ENCODE measurements at regions not wholly inside any gene's neighbourhood (a gene's known extent, or its start where the extent isn't known, plus 50 kb on each side); places are given as distances from the start of the nearest gene placed in this dataset.

DNA sequence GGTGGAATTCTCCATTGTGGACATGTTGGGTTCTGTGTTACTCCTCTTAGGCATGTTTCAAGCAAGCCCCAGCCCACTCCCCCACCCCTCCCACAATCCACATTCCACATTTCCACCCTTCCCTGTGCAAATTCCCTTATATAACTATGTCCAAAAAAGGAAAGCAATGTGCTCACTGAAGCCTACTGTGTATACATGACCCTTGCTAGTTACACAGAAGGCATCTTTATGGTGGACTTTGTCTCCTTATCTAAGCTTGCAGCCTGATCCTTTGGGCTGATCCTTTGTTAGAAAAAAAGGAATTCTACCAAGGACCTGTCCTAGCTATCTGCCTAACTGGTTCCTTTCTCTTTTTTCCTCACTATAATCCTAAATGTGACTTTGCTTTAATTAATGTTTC, 796.8 kb downstream of the NLGN4X start:
- Histone ChIP-seq H4K20me1 (ENCODE audit: insufficient read depth, low read length) (no peaks in the 10 kb centered on the region), H3K36me3 (ENCODE audit: insufficient read depth, low read length) (no peaks in the 10 kb centered on the region)
- TF ChIP-seq, protein P1, sequence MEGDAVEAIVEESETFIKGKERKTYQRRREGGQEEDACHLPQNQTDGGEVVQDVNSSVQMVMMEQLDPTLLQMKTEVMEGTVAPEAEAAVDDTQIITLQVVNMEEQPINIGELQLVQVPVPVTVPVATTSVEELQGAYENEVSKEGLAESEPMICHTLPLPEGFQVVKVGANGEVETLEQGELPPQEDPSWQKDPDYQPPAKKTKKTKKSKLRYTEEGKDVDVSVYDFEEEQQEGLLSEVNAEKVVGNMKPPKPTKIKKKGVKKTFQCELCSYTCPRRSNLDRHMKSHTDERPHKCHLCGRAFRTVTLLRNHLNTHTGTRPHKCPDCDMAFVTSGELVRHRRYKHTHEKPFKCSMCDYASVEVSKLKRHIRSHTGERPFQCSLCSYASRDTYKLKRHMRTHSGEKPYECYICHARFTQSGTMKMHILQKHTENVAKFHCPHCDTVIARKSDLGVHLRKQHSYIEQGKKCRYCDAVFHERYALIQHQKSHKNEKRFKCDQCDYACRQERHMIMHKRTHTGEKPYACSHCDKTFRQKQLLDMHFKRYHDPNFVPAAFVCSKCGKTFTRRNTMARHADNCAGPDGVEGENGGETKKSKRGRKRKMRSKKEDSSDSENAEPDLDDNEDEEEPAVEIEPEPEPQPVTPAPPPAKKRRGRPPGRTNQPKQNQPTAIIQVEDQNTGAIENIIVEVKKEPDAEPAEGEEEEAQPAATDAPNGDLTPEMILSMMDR (IDR thresholded peaks at IDR 0.05; ENCODE audit: low read length) = no peak
- no peak for TF ChIP-seq EZH2 (IDR thresholded peaks at IDR 0.05; ENCODE audit: borderline replicate concordance, low read length)

DNA sequence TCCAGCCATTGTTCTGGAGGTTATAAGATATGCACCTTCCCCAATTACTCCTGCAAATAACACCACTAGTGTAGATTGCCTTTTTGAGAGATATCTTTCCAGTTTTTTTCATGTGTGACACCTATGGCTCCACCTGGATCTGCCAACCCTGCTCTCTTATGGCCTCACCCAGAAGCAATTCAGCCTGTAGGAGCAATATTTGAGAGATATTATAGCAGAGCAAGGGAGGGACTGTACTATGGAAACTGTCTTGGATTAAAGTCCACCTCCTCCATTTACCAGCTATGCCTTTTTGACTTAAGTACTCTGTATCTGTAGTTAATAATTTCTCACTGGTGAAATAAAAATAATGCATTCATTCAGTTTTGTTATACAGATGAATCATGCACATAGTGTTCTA, 803.5 kb downstream of the NLGN4X start:
- no peaks in the 10 kb centered on the region for H4K20me1 ChIP-seq (ENCODE audit: insufficient read depth, low read length)
- H3K27me3 ChIP-seq (ENCODE audit: insufficient read depth, low read length) = no peaks in the 10 kb centered on the region
- H3K27ac ChIP-seq (ENCODE audit: low read depth, low read length, poor library complexity, severe bottlenecking) = no peak overlapping the region
- H3K36me3 ChIP-seq (ENCODE audit: insufficient read depth, low read length) = no peaks in the 10 kb centered on the region
- H3K9me2 ChIP-seq (ENCODE audit: low read depth, low read length) = no peaks in the 10 kb centered on the region
- H2AFZ ChIP-seq (ENCODE audit: low read length) = no peak overlapping the region
- H3K4me1 ChIP-seq (ENCODE audit: insufficient read depth, low read length, severe bottlenecking) = no peaks in the 10 kb centered on the region
- no peak overlapping the region for H3K4me3 ChIP-seq (ENCODE audit: low read depth, low read length, poor library complexity, severe bottlenecking)
- TF ChIP-seq, protein P1 (IDR thresholded peaks at IDR 0.05; ENCODE audit: low read length) = no peak
- no peak for TF ChIP-seq EZH2 (IDR thresholded peaks at IDR 0.05; ENCODE audit: borderline replicate concordance, low read length)
- no peak overlapping the region for H3K9ac ChIP-seq (ENCODE audit: low read length)
- no peaks in the 10 kb centered on the region for H3F3A ChIP-seq (ENCODE audit: insufficient read depth, low read length)
- H3K79me2 ChIP-seq (ENCODE audit: insufficient read depth, low read length) = no peaks in the 10 kb centered on the region
- H3K9me3 ChIP-seq (ENCODE audit: low read length) = no peaks in the 10 kb centered on the region
- no peak overlapping the region for H3K4me2 ChIP-seq (ENCODE audit: low read length)

More for the DNA sequence above, 796.8 kb downstream of the NLGN4X start:
- Histone ChIP-seq H3K27ac (ENCODE audit: low read depth, low read length, poor library complexity, severe bottlenecking) (no peak overlapping the region), H3K4me1 (ENCODE audit: insufficient read depth, low read length, severe bottlenecking) (no peaks in the 10 kb centered on the region), H3K4me3 (ENCODE audit: low read depth, low read length, poor library complexity, severe bottlenecking) (no peak overlapping the region), H3K9me3 (ENCODE audit: low read length) (no peaks in the 10 kb centered on the region), H2AFZ (ENCODE audit: low read length) (no peak overlapping the region), H3K27me3 (ENCODE audit: insufficient read depth, low read length) (no peaks in the 10 kb centered on the region), H3K4me2 (ENCODE audit: low read length) (no peak overlapping the region), H3K9ac (ENCODE audit: low read length) (no peak overlapping the region), H3K9me2 (ENCODE audit: low read depth, low read length) (no peaks in the 10 kb centered on the region), H3F3A (ENCODE audit: insufficient read depth, low read length) (no peaks in the 10 kb centered on the region), H3K79me2 (ENCODE audit: insufficient read depth, low read length) (no peaks in the 10 kb centered on the region)

DNA sequence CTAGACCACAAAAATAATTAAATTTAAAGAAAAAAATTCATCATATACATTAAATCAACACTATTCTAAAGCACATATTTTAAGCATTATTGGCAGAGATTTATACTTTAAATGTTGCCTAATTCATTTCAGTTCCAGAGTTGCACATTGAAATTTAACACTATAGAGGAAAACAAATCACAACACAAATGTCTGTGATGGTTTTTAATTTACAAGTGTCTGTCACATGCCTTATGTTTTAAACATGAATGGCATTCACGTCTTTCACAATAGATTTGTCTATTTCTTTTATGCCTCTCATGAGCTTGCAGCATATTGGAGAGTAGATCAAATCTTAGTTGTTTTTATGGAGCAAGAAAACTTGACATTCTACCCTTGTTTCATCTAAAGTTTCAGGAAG, 811.3 kb downstream of the NLGN4X start:
- no peak overlapping the region for H3K9ac ChIP-seq (ENCODE audit: low read length)
- no peak overlapping the region for H2AFZ ChIP-seq (ENCODE audit: low read length)
- H4K20me1 ChIP-seq (ENCODE audit: insufficient read depth, low read length) = no peaks in the 10 kb centered on the region
- no peaks in the 10 kb centered on the region for H3K79me2 ChIP-seq (ENCODE audit: insufficient read depth, low read length)
- H3K4me2 ChIP-seq (ENCODE audit: low read length) = no peak overlapping the region
- no peak overlapping the region for H3K4me3 ChIP-seq (ENCODE audit: low read depth, low read length, poor library complexity, severe bottlenecking)
- H3K27ac ChIP-seq (ENCODE audit: low read depth, low read length, poor library complexity, severe bottlenecking) = no peak overlapping the region
- H3K4me1 ChIP-seq (ENCODE audit: insufficient read depth, low read length, severe bottlenecking) = no peaks in the 10 kb centered on the region
- H3K36me3 ChIP-seq (ENCODE audit: insufficient read depth, low read length) = no peaks in the 10 kb centered on the region
- no peaks in the 10 kb centered on the region for H3K9me3 ChIP-seq (ENCODE audit: low read length)
- no peaks in the 10 kb centered on the region for H3F3A ChIP-seq (ENCODE audit: insufficient read depth, low read length)
- TF ChIP-seq, protein P1 (IDR thresholded peaks at IDR 0.05; ENCODE audit: low read length) = no peak
- TF ChIP-seq EZH2 (IDR thresholded peaks at IDR 0.05; ENCODE audit: borderline replicate concordance, low read length) = no peak
- H3K9me2 ChIP-seq (ENCODE audit: low read depth, low read length) = no peaks in the 10 kb centered on the region
- H3K27me3 ChIP-seq (ENCODE audit: insufficient read depth, low read length) = no peaks in the 10 kb centered on the region

All from OCI-LY1 (cell line).